Lower lobe of right lung (tissue), 2 donors: ENCODE measurements at regions not wholly inside any gene's neighbourhood (a gene's known extent, or its start where the extent isn't known, plus 50 kb on each side); places are given as distances from the start of the nearest gene placed in this dataset.

ENCODE experiments used
- ATAC-seq, 2 donors: fragments of 200-7000 bp; cut with Tn5 transposase; one replicate each; pipeline ENCODE4 v1.9.1; 2020 to 2022; ENCODE audit warnings: mild to moderate bottlenecking in 2 of 2, moderate library complexity in 2 of 2
- DNase-seq: peaks from one replicate; pipeline ENCODE4 v3.0.0-alpha.2; 2020
- H3K27ac ChIP-seq: fragments of 200-600 bp; one replicate; pipeline ENCODE4 v1.8.0; 2022
- H3K27me3 ChIP-seq: fragments of 200-600 bp; one replicate; pipeline ENCODE4 v1.8.0; 2022; ENCODE audit warnings: low read depth
- H3K36me3 ChIP-seq: fragments of 200-600 bp; one replicate; pipeline ENCODE4 v1.8.0; 2022; ENCODE audit warnings: mild to moderate bottlenecking
- H3K4me1 ChIP-seq: fragments of 200-600 bp; one replicate; pipeline ENCODE4 v1.8.0; 2022
- H3K4me3 ChIP-seq: fragments of 200-600 bp; one replicate; pipeline ENCODE4 v1.8.0; 2022; ENCODE audit warnings: mild to moderate bottlenecking
- H3K9me3 ChIP-seq: fragments of 200-600 bp; one replicate; pipeline ENCODE4 v1.8.0; 2022
- intact Hi-C: fragments of 100-400 bp; cut with DNase I; formaldehyde crosslinking; loops from one replicate; pipeline ENCODE4 v1.11.0; 2022
- TF ChIP-seq, protein P1 (sequence below): fragments of 200-600 bp; IDR thresholded peaks from one replicate; pipeline ENCODE4 v1.8.0; 2022; ENCODE audit warnings: antibody characterized with exemption, mild to moderate bottlenecking
- donor health status: DM: no; HTN: yes; CAD: no; lungs with severe emphysema.

DNA sequence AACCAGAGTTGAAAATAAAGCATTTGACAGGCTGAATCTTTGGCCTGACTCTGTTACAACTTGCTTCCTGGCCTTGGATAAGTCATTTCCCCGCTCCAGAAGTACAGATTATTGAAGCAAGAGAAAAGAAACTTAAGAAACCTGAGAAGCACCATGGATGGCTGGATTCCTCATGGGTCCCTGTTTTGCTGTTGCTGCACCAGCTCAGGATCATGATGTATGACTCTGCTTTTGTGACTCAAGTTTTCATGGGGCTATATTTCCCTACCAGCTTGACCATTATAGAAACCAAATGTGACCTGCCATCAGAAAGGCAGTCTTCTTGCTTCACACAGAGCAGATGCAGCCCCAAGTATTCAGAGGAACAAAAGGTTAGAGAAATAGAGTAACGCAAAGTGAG is 921.8 kb downstream of the BCL11B start:
- TF ChIP-seq, protein P1, sequence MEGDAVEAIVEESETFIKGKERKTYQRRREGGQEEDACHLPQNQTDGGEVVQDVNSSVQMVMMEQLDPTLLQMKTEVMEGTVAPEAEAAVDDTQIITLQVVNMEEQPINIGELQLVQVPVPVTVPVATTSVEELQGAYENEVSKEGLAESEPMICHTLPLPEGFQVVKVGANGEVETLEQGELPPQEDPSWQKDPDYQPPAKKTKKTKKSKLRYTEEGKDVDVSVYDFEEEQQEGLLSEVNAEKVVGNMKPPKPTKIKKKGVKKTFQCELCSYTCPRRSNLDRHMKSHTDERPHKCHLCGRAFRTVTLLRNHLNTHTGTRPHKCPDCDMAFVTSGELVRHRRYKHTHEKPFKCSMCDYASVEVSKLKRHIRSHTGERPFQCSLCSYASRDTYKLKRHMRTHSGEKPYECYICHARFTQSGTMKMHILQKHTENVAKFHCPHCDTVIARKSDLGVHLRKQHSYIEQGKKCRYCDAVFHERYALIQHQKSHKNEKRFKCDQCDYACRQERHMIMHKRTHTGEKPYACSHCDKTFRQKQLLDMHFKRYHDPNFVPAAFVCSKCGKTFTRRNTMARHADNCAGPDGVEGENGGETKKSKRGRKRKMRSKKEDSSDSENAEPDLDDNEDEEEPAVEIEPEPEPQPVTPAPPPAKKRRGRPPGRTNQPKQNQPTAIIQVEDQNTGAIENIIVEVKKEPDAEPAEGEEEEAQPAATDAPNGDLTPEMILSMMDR, result no peak
- intact Hi-C loops, result no loop called here

DNA sequence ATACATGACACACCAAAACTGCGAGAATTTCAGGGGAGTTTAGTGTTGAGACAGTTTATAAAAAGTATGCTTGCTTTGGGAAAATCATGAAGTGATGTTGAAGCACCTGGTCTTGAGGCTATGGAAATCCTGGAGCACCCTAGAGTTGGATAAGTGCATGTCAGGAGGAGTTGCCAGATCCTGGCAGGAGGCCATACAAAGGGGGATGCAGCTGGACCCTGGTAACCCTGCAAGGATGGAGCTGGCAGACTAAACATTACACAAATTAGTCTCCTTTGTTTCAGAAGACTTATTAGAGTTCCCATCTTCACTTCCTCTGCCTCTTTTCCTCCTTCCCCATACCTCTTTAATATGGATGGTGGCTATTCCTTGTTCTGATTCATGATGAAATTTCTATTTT is 907.0 kb downstream of the BCL11B start:
- TF ChIP-seq, protein P1, result no peak
- H3K36me3 ChIP-seq, result no peaks in the 10 kb centered on the region
- no peaks in the 10 kb centered on the region for H3K4me1 ChIP-seq
- no peak overlapping the region for H3K4me3 ChIP-seq
- DNase-seq (no peak), ATAC-seq (no peak)
- no peaks in the 10 kb centered on the region for H3K27me3 ChIP-seq
- H3K27ac ChIP-seq, result no peak overlapping the region
- intact Hi-C loops, result no loop called here
- H3K9me3 ChIP-seq, result no peaks in the 10 kb centered on the region

More for the DNA sequence above, 921.8 kb downstream of the BCL11B start:
- Histone ChIP-seq H3K4me1 (no peaks in the 10 kb centered on the region), H3K4me3 (no peak overlapping the region), H3K27me3 (no peaks in the 10 kb centered on the region), H3K9me3 (no peaks in the 10 kb centered on the region), H3K36me3 (no peaks in the 10 kb centered on the region), H3K27ac (no peak overlapping the region)
- ATAC-seq (no peak), DNase-seq (no peak)

DNA sequence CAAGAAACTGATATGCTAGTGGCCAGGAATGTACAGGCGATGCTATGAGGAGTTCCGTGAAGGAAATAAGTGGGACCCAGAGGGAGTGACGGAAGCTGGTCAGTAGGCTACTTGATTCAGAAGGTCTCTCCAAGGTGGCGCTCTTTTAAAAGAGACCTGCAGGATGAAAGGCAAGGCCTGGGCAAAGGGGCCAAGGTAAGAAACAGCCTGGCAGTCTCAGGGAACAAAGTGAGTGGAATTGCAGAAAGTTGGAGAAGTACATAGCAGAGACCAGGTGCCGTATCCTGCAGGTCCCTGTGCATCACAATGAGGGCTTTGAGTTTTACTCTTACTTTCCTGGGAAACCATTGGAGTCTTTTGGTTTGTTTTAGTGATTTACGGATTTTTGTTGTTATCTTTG is 905.6 kb downstream of the BCL11B start:
- ATAC-seq (no peak), DNase-seq (no peak)
- H3K9me3 ChIP-seq, result no peaks in the 10 kb centered on the region
- H3K4me1 ChIP-seq, result no peaks in the 10 kb centered on the region
- no peaks in the 10 kb centered on the region for H3K36me3 ChIP-seq
- intact Hi-C loops, result no loop called here
- no peak overlapping the region for H3K27ac ChIP-seq
- no peak overlapping the region for H3K4me3 ChIP-seq
- TF ChIP-seq, protein P1, result no peak
- no peaks in the 10 kb centered on the region for H3K27me3 ChIP-seq

DNA sequence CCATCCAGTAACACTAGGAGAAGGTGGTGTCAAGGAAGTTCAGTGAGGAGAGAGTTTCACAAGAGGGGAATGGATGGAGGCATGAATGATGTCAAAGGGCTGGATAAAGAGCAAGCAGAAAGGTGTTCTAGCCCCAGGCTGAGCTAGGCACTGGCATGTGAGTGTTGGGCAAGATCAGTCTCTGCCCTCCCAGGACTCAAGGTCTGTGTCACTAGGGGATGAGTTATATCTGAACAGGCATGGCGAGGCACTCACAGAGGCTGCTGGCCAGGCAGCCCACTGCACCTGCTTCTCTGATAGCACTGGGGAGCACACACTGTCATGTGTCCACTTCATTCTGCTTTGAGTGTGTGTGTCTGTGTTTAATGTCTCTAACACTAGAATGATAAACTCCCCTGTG is 903.8 kb downstream of the BCL11B start:
- DNase-seq (no peak), ATAC-seq (no peak)
- TF ChIP-seq, protein P1, result no peak
- H3K4me3 ChIP-seq, result no peak overlapping the region
- H3K9me3 ChIP-seq, result no peaks in the 10 kb centered on the region
- H3K27ac ChIP-seq, result no peak overlapping the region
- no peaks in the 10 kb centered on the region for H3K4me1 ChIP-seq
- H3K36me3 ChIP-seq, result no peaks in the 10 kb centered on the region
- no peaks in the 10 kb centered on the region for H3K27me3 ChIP-seq
- intact Hi-C loops, result no loop called here

DNA sequence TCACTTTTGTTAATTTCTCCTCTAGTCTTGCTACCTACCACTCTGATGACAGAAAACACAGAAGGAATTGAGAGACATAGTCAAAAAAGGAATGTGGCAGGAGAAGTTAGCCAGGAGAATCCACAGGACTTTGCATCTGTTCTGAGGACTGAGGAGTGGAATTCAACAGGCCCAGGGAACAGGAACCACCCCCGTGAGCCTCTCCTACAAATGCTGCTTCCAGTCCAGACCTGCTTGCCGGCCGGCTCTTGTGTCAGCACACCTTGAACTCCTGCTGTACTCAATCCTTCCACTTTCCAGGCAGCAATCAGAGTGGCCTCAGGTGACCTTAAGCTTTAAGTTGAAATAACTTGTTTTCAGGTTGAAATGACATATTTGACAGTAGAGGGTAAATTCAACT is 903.1 kb downstream of the BCL11B start:
- Histone ChIP-seq H3K27ac (no peak overlapping the region), H3K4me1 (no peaks in the 10 kb centered on the region), H3K9me3 (no peaks in the 10 kb centered on the region), H3K4me3 (no peak overlapping the region), H3K27me3 (no peaks in the 10 kb centered on the region), H3K36me3 (no peaks in the 10 kb centered on the region)
- intact Hi-C loops, result no loop called here
- ATAC-seq (no peak), DNase-seq (no peak)
- TF ChIP-seq, protein P1, result no peak

DNA sequence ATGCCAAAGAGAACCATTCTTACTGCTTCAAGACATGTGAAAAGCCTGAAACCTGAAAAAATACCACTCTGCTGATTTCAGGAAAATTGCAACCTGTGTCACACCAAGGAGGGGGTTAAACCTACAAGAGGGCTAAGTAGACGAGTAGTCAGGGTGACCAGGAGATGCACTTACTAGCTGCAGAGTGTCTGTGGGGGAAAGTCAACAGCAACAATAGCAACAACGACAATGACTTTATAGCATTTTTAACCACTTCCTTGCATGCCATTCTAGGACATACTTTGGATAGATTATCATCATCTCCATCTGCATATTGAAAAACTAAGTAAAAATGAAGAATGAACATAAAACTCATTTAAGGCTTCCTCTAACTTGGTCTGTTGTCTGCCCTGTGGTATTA is 902.7 kb downstream of the BCL11B start:
- no peak for DNase-seq
- TF ChIP-seq, protein P1, result no peak
- Histone ChIP-seq H3K4me3 (no peak overlapping the region), H3K27ac (no peak overlapping the region), H3K36me3 (no peaks in the 10 kb centered on the region), H3K27me3 (no peaks in the 10 kb centered on the region), H3K4me1 (no peaks in the 10 kb centered on the region), H3K9me3 (no peaks in the 10 kb centered on the region)
- ATAC-seq, result no peak
- intact Hi-C loops, result no loop called here
